ENCODE measurements at regions not wholly inside any gene's neighbourhood (a gene's known extent, or its start where the extent isn't known, plus 50 kb on each side); places are given as distances from the start of the nearest gene placed in this dataset.

- H3K36me3 Mint-ChIP-seq, result no peaks in the 10 kb centered on the region
- H3K4me1 Mint-ChIP-seq, result peaks cover 5% of the 10 kb centered on the region
- no peak for TF ChIP-seq CTCF (IDR thresholded peaks at IDR 0.05; ENCODE audit: unreplicated experiment)
- H3K9me3 Mint-ChIP-seq, result no peaks in the 10 kb centered on the region
- H3K27ac Mint-ChIP-seq, result no peak overlapping the region
- H3K27me3 Mint-ChIP-seq (ENCODE audit: low read depth), result peaks cover 4% of the 10 kb centered on the region
- H3K4me3 Mint-ChIP-seq, result no peak overlapping the region
- no peak for DNase-seq (ENCODE audit: low spot score in 2 of 2, unreplicated experiment in 2 of 2)
Observed at GRCh38 chr7:101687791-101688182, 58.7 kb upstream of the MYL10 start.

- TF ChIP-seq CTCF (IDR thresholded peaks at IDR 0.05; ENCODE audit: unreplicated experiment), result peak; percentile 99
- H3K27ac Mint-ChIP-seq, result no peak overlapping the region
- peaks cover 4% of the 10 kb centered on the region for H3K27me3 Mint-ChIP-seq (ENCODE audit: low read depth)
- DNase-seq (ENCODE audit: low spot score in 2 of 2, unreplicated experiment in 2 of 2), result peak; percentile 88 to 93
- no peak overlapping the region for H3K4me3 Mint-ChIP-seq
- H3K36me3 Mint-ChIP-seq, result no peaks in the 10 kb centered on the region
- H3K9me3 Mint-ChIP-seq, result no peaks in the 10 kb centered on the region
- peaks cover 5% of the 10 kb centered on the region for H3K4me1 Mint-ChIP-seq
Observed at GRCh38 chr7:101688183-101688831, 59.2 kb upstream of the MYL10 start.

DNA sequence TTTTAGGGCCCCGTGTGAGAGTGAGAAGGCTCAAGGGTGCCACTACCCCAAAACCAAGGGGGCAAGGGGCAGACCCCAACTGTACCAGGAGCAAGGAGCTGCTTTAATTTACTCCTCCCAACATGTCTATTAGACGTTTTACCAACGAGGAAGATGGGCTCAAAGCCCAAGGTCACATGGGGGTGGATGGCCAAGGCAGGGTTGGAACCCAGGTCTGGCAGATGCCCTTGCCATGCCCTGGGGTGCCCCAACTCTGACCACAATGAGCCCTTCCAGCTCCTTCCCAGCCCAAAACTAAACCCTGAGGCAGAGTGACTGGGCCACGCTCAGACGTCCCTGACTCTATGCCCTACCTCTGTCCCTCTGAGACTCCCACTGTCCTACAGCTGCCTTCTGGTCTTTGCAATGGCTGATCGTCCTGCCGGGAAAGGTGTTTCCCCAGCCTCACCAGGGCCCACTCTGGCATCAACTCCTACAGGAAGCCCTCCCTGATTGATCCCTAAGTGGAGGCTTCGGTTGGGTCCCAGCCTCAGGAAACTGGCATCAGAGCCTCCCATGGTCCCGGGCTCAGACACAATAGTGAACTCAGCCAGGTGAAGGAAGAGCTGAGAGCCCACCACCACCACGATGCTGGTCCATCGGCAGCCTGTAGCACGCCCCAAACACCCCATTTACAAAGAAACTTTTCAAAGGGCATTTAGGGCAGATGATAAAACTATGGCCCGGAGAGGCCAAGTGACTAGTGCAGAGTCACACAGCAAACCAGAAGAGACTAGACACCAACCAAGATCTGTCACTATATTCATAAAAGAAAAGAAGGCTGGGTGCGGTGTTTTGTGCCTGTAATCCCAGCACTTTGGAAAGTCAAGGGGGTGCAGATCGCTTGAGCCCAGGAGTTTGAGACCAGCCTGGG, 60.2 kb upstream of the MYL10 start:
- no peak for TF ChIP-seq CTCF (IDR thresholded peaks at IDR 0.05; ENCODE audit: unreplicated experiment)
- peaks cover 5% of the 10 kb centered on the region for H3K4me1 Mint-ChIP-seq
- no peaks in the 10 kb centered on the region for H3K9me3 Mint-ChIP-seq
- peaks cover 6% of the 10 kb centered on the region for H3K27me3 Mint-ChIP-seq (ENCODE audit: low read depth)
- H3K4me3 Mint-ChIP-seq, result no peak overlapping the region
- DNase-seq (ENCODE audit: low spot score in 2 of 2, unreplicated experiment in 2 of 2), result no peak
- H3K27ac Mint-ChIP-seq, result no peak overlapping the region
- no peaks in the 10 kb centered on the region for H3K36me3 Mint-ChIP-seq

DNA sequence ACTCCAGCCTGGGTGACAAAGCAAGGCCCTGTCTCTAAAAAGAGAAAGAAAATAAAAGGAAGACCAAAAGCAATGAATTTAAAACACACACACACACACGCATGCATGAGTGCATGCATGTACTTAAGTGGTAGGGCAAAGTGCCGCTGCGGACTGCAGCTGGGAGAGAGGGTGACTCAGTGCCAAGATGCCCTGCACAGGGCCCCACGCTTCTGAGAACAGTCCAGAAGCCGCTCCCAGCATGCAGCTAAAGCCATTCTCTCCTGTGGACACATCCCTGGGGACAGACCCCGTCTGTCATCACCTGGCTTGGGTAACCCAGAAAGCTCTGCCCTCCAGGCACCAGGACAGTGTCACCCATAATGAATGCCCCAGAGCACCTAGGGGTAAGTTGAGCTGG, 61.0 kb upstream of the MYL10 start:
- H3K27ac Mint-ChIP-seq, result no peak overlapping the region

GRCh38 chr7:101691822-101692384, 62.8 kb upstream of the MYL10 start:
- Mint-ChIP-seq H3K27me3 (ENCODE audit: low read depth) (peaks cover 6% of the 10 kb centered on the region), H3K4me1 (peaks cover 5% of the 10 kb centered on the region), H3K4me3 (no peak overlapping the region)

More for the DNA sequence above, 61.0 kb upstream of the MYL10 start:
- no peak for DNase-seq (ENCODE audit: low spot score in 2 of 2, unreplicated experiment in 2 of 2)
- Mint-ChIP-seq H3K9me3 (no peaks in the 10 kb centered on the region), H3K4me1 (peaks cover 5% of the 10 kb centered on the region), H3K36me3 (no peaks in the 10 kb centered on the region), H3K27me3 (ENCODE audit: low read depth) (peaks cover 6% of the 10 kb centered on the region), H3K4me3 (no peak overlapping the region)
- TF ChIP-seq CTCF (IDR thresholded peaks at IDR 0.05; ENCODE audit: unreplicated experiment), result no peak

More at GRCh38 chr7:101691822-101692384, 62.8 kb upstream of the MYL10 start:
- H3K27ac Mint-ChIP-seq, result peak overlapping the region; percentile 50
- DNase-seq (ENCODE audit: low spot score in 2 of 2, unreplicated experiment in 2 of 2), result no peak
- no peak for TF ChIP-seq CTCF (IDR thresholded peaks at IDR 0.05; ENCODE audit: unreplicated experiment)
- H3K36me3 Mint-ChIP-seq, result no peaks in the 10 kb centered on the region
- no peaks in the 10 kb centered on the region for H3K9me3 Mint-ChIP-seq
